Fibroblast of villous mesenchyme (primary cell): ENCODE measurements at regions not wholly inside any gene's neighbourhood (a gene's known extent, or its start where the extent isn't known, plus 50 kb on each side); places are given as distances from the start of the nearest gene placed in this dataset.

Experiments
- DNase-seq: peaks from one replicate; pipeline ENCODE4 v3.0.0-alpha.2; 2010; ENCODE audit warnings: low read depth
- H3K4me3 ChIP-seq: 2 replicates; pipeline ENCODE4 v1.5.1; 2011; ENCODE audit warnings: low read depth, mild to moderate bottlenecking, low read length
- TF ChIP-seq, protein P1 (sequence below): IDR thresholded peaks from 2 replicates; pipeline ENCODE4 v1.5.1; 2012; ENCODE audit warnings: low read depth, mild to moderate bottlenecking, low read length; ENCODE audit not compliant: insufficient read depth

DNA sequence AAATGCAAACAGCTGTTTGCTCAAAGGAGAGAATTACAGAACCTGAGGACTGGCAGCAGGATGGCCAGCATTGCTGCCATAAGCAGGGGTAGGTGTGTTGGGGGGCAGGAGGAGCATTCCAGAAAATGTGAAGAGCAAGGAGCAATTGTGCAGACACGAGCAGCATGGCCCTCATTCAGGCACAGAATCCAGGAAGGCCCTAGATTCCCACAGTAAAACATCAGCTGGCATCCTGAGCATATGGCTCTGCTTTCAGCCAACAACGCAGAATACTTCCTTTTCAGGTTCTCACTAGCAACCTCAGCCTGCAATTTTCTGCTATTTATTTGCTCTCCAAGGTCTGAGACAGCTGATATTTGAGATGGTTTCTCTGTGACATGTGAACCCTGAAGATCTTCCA is 243.4 kb upstream of the POU3F2 start:
- no peak for DNase-seq
- TF ChIP-seq, protein P1, sequence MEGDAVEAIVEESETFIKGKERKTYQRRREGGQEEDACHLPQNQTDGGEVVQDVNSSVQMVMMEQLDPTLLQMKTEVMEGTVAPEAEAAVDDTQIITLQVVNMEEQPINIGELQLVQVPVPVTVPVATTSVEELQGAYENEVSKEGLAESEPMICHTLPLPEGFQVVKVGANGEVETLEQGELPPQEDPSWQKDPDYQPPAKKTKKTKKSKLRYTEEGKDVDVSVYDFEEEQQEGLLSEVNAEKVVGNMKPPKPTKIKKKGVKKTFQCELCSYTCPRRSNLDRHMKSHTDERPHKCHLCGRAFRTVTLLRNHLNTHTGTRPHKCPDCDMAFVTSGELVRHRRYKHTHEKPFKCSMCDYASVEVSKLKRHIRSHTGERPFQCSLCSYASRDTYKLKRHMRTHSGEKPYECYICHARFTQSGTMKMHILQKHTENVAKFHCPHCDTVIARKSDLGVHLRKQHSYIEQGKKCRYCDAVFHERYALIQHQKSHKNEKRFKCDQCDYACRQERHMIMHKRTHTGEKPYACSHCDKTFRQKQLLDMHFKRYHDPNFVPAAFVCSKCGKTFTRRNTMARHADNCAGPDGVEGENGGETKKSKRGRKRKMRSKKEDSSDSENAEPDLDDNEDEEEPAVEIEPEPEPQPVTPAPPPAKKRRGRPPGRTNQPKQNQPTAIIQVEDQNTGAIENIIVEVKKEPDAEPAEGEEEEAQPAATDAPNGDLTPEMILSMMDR: no peak
- H3K4me3 ChIP-seq: no peak overlapping the region

DNA sequence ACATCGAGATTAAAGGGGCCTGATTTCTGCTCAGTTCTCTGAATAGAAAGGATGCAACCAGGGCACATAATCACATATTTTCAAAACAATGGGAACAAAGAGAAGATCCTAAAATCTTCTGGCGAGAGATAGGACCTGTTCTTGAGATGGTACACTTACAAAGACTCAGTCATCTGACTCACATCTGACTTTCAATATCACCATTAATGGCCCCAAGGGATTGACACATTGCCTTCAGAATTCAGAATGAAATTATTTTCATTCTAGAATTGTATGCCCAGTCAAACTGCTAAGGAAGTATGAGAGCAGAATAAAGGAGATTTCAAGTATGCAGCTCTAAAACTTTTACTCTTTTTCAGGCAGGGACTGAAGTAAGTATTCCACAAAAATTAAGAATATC is 240.7 kb upstream of the POU3F2 start:
- H3K4me3 ChIP-seq: no peak overlapping the region
- TF ChIP-seq, protein P1: no peak
- DNase-seq: no peak

DNA sequence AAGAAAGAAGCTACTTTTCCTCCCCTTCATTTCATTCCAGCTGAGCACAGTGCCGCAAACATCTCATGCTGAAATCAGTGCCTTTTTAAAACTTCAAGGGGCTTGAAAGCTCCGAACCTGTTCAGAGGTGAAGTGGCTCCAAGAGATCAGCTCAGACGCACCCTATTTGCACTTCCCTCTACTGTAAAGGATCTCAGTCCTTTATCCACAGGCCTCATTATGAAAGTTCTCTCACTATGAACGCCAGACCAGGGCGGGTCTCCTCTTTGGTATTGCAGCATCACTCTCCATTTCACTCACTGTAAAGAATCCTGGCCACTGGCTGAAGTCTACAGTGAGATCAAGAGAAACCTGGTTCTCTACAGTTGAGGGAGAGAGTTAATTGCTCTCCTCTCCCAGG is 232.7 kb upstream of the POU3F2 start:
- TF ChIP-seq, protein P1: no peak
- DNase-seq: no peak
- H3K4me3 ChIP-seq: no peak overlapping the region

DNA sequence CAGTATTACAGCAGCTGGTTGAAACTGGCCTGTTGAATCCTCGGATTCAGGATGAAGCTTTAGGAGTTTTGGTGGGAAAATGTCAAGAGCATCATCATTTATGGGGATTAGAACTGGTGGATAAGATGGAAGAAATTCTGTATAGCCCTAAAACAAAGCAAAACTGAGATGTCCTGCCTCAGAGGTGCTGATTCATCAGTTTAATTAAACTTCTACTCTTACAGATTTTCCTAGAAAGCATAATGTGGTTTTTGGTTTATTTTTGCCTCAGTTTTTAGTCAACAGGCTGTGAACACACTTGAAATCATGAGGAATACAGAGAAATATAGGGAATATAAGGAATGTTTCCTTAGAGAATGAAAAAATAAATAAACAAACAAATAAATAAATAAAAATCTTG is 228.7 kb upstream of the POU3F2 start:
- H3K4me3 ChIP-seq: no peak overlapping the region
- DNase-seq: no peak
- TF ChIP-seq, protein P1: no peak

DNA sequence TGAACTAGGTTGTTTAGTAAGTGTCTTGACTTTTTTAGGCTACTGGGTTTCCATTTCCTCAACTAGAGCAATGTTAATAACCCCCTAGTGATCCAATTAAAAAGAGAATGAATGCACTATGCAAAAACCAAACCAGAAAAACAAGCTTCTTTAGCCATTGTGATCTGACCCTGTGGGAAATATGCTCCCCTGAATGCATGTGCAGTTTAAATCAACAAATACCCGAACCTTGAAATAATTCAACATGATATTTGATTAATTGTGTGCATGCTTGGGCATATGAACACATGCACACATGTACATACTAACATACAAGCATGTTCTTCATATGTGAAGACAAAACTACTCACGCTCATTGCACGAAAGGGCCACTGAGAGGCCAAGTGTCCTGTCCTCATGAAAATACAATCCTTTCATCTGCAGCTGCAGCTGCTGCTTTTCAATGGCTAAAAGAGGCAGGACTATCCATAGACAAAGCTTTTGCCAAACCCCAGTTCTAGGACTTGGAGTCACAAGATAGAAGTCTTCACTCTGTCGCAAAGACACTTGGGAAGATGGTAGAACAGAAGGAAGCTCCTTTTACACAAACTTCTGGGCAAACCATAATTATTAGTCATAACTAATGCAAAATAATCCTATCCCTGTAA is 207.1 kb upstream of the POU3F2 start:
- H3K4me3 ChIP-seq: no peak overlapping the region
- no peak for DNase-seq
- TF ChIP-seq, protein P1: no peak

DNA sequence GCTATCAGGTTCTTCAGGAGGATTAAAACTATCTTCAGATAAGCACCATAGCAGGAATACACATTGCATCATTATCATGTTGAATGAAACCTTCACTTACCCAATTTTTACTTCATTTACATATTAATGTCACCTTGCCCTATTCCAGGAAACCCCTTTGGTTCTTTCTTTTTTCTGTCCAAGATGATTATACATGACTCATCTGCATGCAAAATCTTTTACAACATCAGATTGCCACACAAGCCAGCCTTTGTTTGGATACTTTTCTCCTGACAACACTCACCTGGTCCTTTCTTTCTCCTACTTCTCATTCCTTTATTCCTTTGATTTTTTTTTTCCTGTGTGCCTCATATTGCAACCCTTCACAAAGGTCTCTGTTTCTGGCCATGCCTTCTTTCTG is 200.5 kb upstream of the POU3F2 start:
- TF ChIP-seq, protein P1: no peak
- no peak overlapping the region for H3K4me3 ChIP-seq
- DNase-seq: no peak

DNA sequence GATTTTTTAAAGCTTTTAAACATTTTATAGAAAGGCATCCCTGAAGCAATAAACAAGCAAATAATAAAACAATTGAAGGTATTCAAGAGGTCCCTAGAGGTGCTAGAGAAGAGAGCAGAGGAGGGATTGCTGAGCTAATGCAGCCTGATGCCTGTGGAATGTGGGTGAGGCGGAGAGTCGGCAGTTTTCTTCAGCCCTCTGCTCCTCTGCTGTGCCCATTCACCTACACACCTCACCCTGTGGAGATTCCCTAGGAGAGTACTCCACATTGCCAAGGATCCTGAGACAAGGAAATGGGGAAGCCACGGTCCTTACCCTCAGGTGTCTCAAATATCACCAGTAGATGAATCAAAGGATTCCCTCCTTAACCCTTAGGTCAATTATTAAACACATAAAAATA is 199.8 kb upstream of the POU3F2 start:
- H3K4me3 ChIP-seq: no peak overlapping the region
- TF ChIP-seq, protein P1: no peak
- no peak for DNase-seq
